BJ (cell line): ENCODE measurements at regions not wholly inside any gene's neighbourhood (a gene's known extent, or its start where the extent isn't known, plus 50 kb on each side); places are given as distances from the start of the nearest gene placed in this dataset.
"Not testable (repeated sequence)": the region's sequence is repeated elsewhere in the genome, so short reads cannot be mapped to it uniquely, and the experiment has no call there.

Experiments
- CTCF ChIA-PET: fragments of 350-600 bp; formaldehyde crosslinking; extraction: SDS; loops from one replicate; lab custom pipeline; 2021; ENCODE audit warnings: antibody characterized with exemption, inconsistent platforms; lab: Yijun Ruan, JAX
- POLR2A ChIA-PET: fragments of 300-600 bp; sonication (Branson Sonifier 250); formaldehyde crosslinking; extraction: SDS; loops from one replicate; lab custom pipeline; 2021; ENCODE audit warnings: antibody characterized with exemption; lab: Charles Lee
- DNase-seq: peaks from one replicate; pipeline ENCODE4 v3.0.0-alpha.2; 2011; ENCODE audit warnings: low read depth
- H3K27me3 ChIP-seq: 2 replicates; pipeline ENCODE4 v1.6.0; 2011; ENCODE audit warnings: low read length; ENCODE audit not compliant: control insufficient read depth, insufficient read depth
- H3K36me3 ChIP-seq: 2 replicates; pipeline ENCODE4 v1.5.1; 2011; ENCODE audit warnings: low read length; ENCODE audit not compliant: control insufficient read depth, insufficient read depth
- H3K4me3 ChIP-seq: 2 replicates; pipeline ENCODE4 v1.5.1; 2011; ENCODE audit warnings: low read depth, mild to moderate bottlenecking, control low read depth, low read length
- CTCF ChIP-seq: IDR thresholded peaks from 2 replicates; pipeline ENCODE4 v1.5.1; 2011; ENCODE audit warnings: low read depth, mild to moderate bottlenecking, control low read depth, inconsistent platforms, low read length, moderate library complexity; ENCODE audit not compliant: insufficient read depth

- CTCF ChIA-PET = interaction anchor here (1.0 kb wide), 1 partner anchor 10 kb away, joined by 3 read pairs; no protein-coding TSS in a partner anchor
- POLR2A ChIA-PET = no interaction called here
- Histone ChIP-seq H3K36me3 (no peaks in the 10 kb centered on the region), H3K4me3 (peak overlapping the region; percentile 32), H3K27me3 (peaks cover 5% of the 10 kb centered on the region; the same call in 1 of the 2 replicates)
- no peak for DNase-seq
- no peak for TF ChIP-seq CTCF
These were observed 119.1 kb downstream of the CCDC74A start for GRCh38 chr2:131646669-131647297.

- H3K36me3 ChIP-seq, POLR2A ChIA-PET, H3K4me3 ChIP-seq, DNase-seq, H3K27me3 ChIP-seq, CTCF ChIA-PET: not testable (repeated sequence)
These were observed 120.9 kb downstream of the CCDC74A start for GRCh38 chr2:131648565-131648964.

- H3K36me3 ChIP-seq, DNase-seq, POLR2A ChIA-PET, CTCF ChIA-PET, H3K27me3 ChIP-seq, H3K4me3 ChIP-seq: not testable (repeated sequence)
These were observed 124.6 kb downstream of the CCDC74A start for GRCh38 chr2:131652246-131652645.

- H3K27me3 ChIP-seq, H3K4me3 ChIP-seq, CTCF ChIA-PET, H3K36me3 ChIP-seq, DNase-seq, POLR2A ChIA-PET: not testable (repeated sequence)
These were observed 126.4 kb downstream of the CCDC74A start for GRCh38 chr2:131654107-131654506.

- H3K36me3 ChIP-seq = no peaks in the 10 kb centered on the region
- ChIA-PET CTCF (no interaction called here), POLR2A (no interaction called here)
- no peak for DNase-seq
- TF ChIP-seq CTCF = no peak
- H3K4me3 ChIP-seq = no peak overlapping the region
- H3K27me3 ChIP-seq = no peaks in the 10 kb centered on the region
These were observed 129.3 kb downstream of the CCDC74A start for GRCh38 chr2:131656816-131657633.

GRCh38 chr2:131657895-131658768 is 130.4 kb downstream of the CCDC74A start:
- TF ChIP-seq CTCF = no peak
- CTCF ChIA-PET = no interaction called here
- H3K27me3 ChIP-seq = no peaks in the 10 kb centered on the region
- POLR2A ChIA-PET = no interaction called here
- no peak for DNase-seq
- no peak overlapping the region for H3K4me3 ChIP-seq
- H3K36me3 ChIP-seq = no peaks in the 10 kb centered on the region
